ENCODE measurements at regions not wholly inside any gene's neighbourhood (a gene's known extent, or its start where the extent isn't known, plus 50 kb on each side); places are given as distances from the start of the nearest gene placed in this dataset.

DNA sequence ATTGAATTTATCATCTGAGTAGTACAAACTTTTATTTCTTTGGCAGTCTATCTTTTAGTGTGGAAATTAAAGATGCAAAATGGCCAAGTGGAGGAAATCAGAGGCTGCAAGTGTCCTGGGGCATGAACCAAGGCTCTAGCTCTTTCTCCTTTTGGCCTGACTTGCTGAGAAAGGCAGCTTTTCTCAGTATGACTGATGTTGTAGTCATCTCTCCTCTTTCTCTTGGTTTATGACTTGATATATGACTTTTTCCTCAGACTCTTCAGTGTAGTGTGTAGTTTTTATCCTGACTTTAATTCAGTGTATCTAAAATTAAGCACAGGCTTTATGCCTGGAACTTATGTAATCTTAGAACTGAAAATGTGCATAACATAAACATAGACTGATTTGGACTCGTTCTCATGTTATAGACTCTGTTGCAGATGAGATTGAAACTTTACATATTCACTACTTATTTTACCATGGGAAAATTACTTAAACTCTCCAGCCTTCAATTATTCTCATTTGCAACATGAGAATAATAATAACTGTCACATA is 65.7 kb downstream of the SLITRK5 start:
- no peaks in the 10 kb centered on the region for H3K27me3 Mint-ChIP-seq (ENCODE audit: low read depth in 3 of 3)
- H3K27ac Mint-ChIP-seq: no peak overlapping the region
- H3K36me3 Mint-ChIP-seq: no peaks in the 10 kb centered on the region

DNA sequence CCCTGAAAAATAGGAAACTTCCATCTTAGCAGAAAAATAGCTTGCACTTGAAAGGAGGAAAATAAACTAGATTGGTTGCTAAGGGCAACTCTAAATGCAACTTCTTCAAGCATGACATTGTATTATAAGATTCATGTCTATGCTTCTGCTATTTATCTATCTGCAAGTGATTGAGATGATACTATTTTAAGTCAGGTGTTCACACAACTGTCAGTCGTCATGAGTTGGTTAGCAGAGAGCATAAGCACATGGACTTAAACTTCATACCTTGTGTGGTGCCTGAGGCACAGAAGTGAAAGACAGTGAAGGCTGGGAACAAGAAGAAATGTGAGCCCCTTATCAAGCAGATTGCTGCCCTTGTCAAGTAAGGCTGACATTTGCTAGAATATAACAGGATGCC is 82.9 kb downstream of the SLITRK5 start:
- H3K27me3 Mint-ChIP-seq (ENCODE audit: low read depth in 3 of 3): peaks cover 0 to 5% (median 0%) of the 10 kb centered on the region in 3 donors
- H3K9me3 Mint-ChIP-seq: peaks cover 0 to 1% (median 0%) of the 10 kb centered on the region in 6 donors
- H3K27ac Mint-ChIP-seq: no peak overlapping the region
- no peaks in the 10 kb centered on the region for H3K36me3 Mint-ChIP-seq
- no peak for DNase-seq
- H3K4me1 Mint-ChIP-seq: no peaks in the 10 kb centered on the region
- no peak overlapping the region for H3K4me3 Mint-ChIP-seq

More for the DNA sequence above, 65.7 kb downstream of the SLITRK5 start:
- Mint-ChIP-seq H3K4me1 (no peaks in the 10 kb centered on the region), H3K4me3 (no peak overlapping the region), H3K9me3 (peaks cover 0 to 2% (median 0%) of the 10 kb centered on the region in 6 donors)
- no peak for DNase-seq

DNA sequence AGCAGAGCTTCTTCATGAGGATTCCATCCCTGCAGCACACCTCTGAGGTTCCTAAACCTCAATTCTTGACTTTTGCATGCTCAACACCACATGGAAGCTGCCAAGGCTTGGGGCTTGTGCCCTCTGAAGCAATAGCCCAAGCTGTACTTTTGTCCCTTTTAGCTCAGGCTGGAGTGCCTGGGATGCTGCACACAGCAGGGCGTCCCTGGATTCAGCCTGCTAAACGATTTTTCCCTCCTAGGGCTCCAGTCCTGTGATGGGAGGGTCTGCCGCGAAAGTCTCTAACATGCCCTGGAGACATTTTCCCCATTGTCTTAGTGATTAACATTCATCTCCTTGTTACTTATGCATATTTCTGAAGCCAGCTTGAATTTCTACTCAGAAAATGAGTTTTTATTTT is 98.3 kb downstream of the SLITRK5 start:
- H3K4me3 Mint-ChIP-seq: no peak overlapping the region
- DNase-seq: no peak
- no peaks in the 10 kb centered on the region for H3K4me1 Mint-ChIP-seq
- peaks cover 0 to 3% (median 2%) of the 10 kb centered on the region in 3 donors for H3K27me3 Mint-ChIP-seq (ENCODE audit: low read depth in 3 of 3)
- no peak overlapping the region for H3K27ac Mint-ChIP-seq
- no peaks in the 10 kb centered on the region for H3K9me3 Mint-ChIP-seq
- H3K36me3 Mint-ChIP-seq: no peaks in the 10 kb centered on the region

DNA sequence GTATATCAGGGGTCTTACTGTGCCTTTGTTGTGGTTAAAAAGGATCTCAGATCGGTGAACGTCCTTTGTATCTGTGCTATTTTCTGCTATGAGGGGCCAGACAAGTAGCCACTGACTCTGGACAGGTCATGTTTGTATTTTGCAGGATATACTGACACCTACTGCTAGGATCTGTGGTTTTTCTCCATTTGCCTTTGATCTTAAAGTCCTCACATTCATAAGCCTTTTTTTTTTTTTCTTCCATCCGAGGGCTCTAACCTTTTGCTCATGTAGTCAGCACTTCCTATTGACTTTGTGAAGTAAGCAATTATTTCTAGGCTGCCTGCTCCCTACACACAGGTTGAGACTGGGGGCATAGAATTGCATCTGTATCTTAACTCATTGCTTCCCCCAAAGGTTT is 106.2 kb downstream of the SLITRK5 start:
- no peaks in the 10 kb centered on the region for H3K36me3 Mint-ChIP-seq
- H3K9me3 Mint-ChIP-seq: peaks cover 0 to 4% (median 0%) of the 10 kb centered on the region in 6 donors
- H3K4me1 Mint-ChIP-seq: peaks cover 0 to 6% of the 10 kb centered on the region in 2 donors
- H3K27ac Mint-ChIP-seq: no peak overlapping the region
- no peak overlapping the region for H3K4me3 Mint-ChIP-seq
- no peak for DNase-seq
- peaks cover 0 to 3% (median 3%) of the 10 kb centered on the region in 3 donors for H3K27me3 Mint-ChIP-seq (ENCODE audit: low read depth in 3 of 3)

DNA sequence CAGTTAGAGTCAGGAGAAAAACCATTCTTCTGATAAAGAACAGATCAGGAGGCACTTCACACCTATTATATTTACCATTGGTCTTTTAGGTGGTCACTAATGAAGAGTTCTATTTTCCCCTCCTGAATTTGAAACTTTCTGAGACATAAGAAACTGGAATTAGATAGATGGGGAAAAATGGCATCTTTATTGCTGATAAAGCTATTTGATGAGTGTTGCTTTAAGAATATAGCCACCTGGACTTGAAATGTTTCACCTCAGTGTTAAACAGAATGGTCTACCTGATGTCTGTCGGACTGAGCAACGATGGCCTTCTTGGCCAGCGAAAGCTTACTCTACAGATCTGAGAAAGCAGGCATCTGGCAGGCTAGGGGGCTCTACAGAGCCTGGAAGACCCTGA is 107.0 kb downstream of the SLITRK5 start:
- Mint-ChIP-seq H3K36me3 (no peaks in the 10 kb centered on the region), H3K27me3 (ENCODE audit: low read depth in 3 of 3) (peaks cover 0 to 7% (median 3%) of the 10 kb centered on the region in 3 donors), H3K4me3 (no peak overlapping the region), H3K27ac (no peak overlapping the region), H3K4me1 (peaks cover 0 to 6% of the 10 kb centered on the region in 2 donors), H3K9me3 (peaks cover 0 to 4% (median 0%) of the 10 kb centered on the region in 6 donors)
- DNase-seq: no peak

DNA sequence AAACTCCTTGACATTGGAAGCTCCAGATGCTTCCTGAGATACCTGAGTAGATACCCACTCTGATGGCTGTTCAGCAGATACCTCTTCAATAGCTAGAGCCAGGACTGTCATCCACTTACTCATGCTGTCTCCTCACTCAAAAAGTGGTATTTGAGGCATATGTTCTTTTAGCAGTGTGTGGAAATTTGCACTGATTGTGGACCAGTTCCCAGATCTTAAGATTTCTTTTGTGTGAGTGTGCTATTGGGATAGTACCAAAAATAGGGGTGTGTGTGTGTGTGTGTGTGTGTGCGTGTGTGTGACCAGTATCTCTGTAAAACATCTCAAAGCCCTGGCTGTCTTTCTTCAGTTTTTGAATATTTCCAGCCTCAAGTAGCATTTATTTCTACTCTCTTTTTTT is 108.3 kb downstream of the SLITRK5 start:
- H3K27ac Mint-ChIP-seq: no peak overlapping the region
- no peak for DNase-seq
- peaks cover 0 to 4% (median 0%) of the 10 kb centered on the region in 6 donors for H3K9me3 Mint-ChIP-seq
- no peaks in the 10 kb centered on the region for H3K36me3 Mint-ChIP-seq
- no peak overlapping the region for H3K4me3 Mint-ChIP-seq
- H3K4me1 Mint-ChIP-seq: peaks cover 0 to 6% of the 10 kb centered on the region in 2 donors
- peaks cover 0 to 7% (median 2%) of the 10 kb centered on the region in 3 donors for H3K27me3 Mint-ChIP-seq (ENCODE audit: low read depth in 3 of 3)

DNA sequence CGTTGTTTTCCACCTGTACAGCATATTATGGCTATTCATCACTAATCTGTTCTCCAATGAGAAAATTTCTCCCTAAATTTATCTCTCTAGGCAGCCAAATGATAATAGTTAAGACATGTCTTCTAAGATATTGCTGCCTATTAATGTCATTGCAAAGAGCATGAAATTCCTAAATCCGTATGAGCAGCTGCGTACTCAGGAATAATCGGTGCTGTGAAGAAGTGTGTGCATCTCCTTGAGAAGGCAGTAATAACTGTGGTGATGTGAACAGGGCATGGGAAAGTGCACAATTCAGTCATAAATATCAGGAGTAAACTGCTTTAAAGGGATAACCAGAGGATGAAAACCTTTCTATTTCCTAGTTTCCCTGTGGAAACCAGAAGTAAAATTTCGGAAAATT is 112.2 kb downstream of the SLITRK5 start:
- Mint-ChIP-seq H3K36me3 (no peaks in the 10 kb centered on the region), H3K4me3 (no peak overlapping the region), H3K9me3 (peaks cover 0 to 2% (median 0%) of the 10 kb centered on the region in 6 donors), H3K27me3 (ENCODE audit: low read depth in 3 of 3) (peaks cover 0 to 7% (median 0%) of the 10 kb centered on the region in 3 donors), H3K4me1 (no peaks in the 10 kb centered on the region), H3K27ac (no peak overlapping the region)
- DNase-seq: no peak

DNA sequence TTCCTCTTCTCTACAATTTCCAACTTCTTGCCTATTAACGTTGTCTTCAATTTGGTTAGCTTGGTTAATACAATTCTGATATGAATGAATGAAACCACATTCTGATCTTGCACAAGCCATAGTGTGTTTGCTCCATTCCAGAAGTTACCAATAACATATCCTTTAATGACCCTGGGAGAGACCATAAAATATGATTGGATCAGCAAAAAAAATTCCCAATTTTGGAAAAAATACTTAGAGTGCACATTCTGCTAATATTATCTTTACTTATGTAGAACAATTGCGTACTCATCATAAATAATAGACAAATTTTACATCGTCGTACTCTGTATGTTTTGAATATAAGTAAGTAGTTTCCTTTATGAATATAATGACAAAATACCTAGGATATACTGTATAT is 117.2 kb downstream of the SLITRK5 start:
- no peaks in the 10 kb centered on the region for H3K36me3 Mint-ChIP-seq
- DNase-seq: no peak

DNA sequence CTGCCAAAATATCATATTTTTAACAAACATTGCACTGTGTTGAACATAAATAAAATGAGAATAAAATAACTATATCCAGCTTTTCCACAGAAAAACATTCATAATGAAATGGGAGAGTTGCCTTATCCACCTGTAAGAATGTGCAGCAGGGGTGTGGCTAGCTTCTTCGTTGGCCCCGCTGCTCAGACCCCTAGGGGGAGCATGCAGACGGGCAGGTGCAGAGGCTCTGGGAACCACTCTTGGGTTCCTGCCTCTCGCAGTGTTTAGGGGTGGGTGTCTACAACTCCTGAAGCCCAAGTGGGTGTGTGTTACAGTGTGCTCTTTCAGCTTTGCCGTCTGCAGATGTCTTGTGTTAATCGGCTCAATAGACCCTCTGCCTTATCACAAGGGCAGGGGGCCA is 121.7 kb downstream of the SLITRK5 start:
- no peaks in the 10 kb centered on the region for H3K4me1 Mint-ChIP-seq
- DNase-seq: no peak
- H3K27me3 Mint-ChIP-seq (ENCODE audit: low read depth in 3 of 3): peaks cover 0 to 3% (median 1%) of the 10 kb centered on the region in 3 donors
- H3K27ac Mint-ChIP-seq: no peak overlapping the region
- no peaks in the 10 kb centered on the region for H3K36me3 Mint-ChIP-seq
- peaks cover 0 to 8% (median under 1%) of the 10 kb centered on the region in 6 donors for H3K9me3 Mint-ChIP-seq
- H3K4me3 Mint-ChIP-seq: no peak overlapping the region

More for the DNA sequence above, 117.2 kb downstream of the SLITRK5 start:
- Mint-ChIP-seq H3K27me3 (ENCODE audit: low read depth in 3 of 3) (peaks cover 0 to 3% (median 1%) of the 10 kb centered on the region in 3 donors), H3K4me1 (no peaks in the 10 kb centered on the region), H3K9me3 (peaks cover 0 to 3% (median under 1%) of the 10 kb centered on the region in 6 donors), H3K4me3 (no peak overlapping the region), H3K27ac (no peak overlapping the region)

DNA sequence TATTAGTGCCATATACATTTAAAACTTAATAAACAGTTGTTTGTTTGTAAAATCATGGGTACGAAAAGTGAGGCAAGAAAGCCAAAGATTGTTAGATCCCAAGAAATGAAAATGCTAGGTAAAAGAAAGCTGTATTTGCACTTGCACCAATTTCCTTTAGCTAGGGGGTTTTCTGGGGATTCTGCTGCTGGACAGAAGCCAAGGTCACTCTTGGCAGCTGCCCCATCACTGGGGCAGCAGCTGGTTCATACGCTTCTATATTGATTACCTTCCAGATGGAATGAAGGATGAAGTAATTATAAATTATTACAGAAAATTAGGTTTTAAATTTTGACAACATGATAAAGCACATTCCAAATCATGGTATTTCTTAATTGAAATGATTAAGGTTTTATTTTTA is 127.4 kb downstream of the SLITRK5 start:
- no peaks in the 10 kb centered on the region for H3K4me1 Mint-ChIP-seq
- no peaks in the 10 kb centered on the region for H3K36me3 Mint-ChIP-seq
- H3K4me3 Mint-ChIP-seq: no peak overlapping the region
- H3K9me3 Mint-ChIP-seq: peaks cover 0 to 5% (median 0%) of the 10 kb centered on the region in 6 donors
- H3K27me3 Mint-ChIP-seq (ENCODE audit: low read depth in 3 of 3): no peaks in the 10 kb centered on the region
- no peak for DNase-seq
- no peak overlapping the region for H3K27ac Mint-ChIP-seq

DNA sequence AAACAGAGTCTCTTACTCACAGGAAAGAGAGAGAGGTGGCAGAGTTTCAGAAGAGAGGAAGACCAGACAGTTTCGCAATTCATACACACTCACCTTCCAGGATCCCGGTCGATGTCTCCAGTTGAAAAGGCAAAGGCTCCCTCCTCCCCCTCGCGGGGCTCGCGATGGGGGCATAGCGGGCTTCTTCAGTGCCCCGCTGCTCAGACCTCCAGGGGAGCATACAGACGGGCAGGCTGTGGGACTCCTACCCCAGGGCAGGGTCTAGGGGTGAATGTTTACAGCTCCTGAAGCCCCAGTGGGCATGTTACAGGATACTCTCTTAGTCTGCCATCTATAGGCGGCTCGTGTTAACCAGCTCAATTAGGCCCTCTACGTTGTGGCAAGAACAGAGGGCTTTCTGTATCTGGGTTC is 139.2 kb downstream of the SLITRK5 start:
- Mint-ChIP-seq H3K4me3 (no peak overlapping the region), H3K27ac (no peak overlapping the region), H3K9me3 (peaks cover 0 to 2% (median 0%) of the 10 kb centered on the region in 6 donors), H3K36me3 (no peaks in the 10 kb centered on the region), H3K27me3 (ENCODE audit: low read depth in 3 of 3) (peaks cover 0 to 2% (median 2%) of the 10 kb centered on the region in 3 donors), H3K4me1 (peaks cover 0 to 2% of the 10 kb centered on the region in 2 donors)
- no peak for DNase-seq

DNA sequence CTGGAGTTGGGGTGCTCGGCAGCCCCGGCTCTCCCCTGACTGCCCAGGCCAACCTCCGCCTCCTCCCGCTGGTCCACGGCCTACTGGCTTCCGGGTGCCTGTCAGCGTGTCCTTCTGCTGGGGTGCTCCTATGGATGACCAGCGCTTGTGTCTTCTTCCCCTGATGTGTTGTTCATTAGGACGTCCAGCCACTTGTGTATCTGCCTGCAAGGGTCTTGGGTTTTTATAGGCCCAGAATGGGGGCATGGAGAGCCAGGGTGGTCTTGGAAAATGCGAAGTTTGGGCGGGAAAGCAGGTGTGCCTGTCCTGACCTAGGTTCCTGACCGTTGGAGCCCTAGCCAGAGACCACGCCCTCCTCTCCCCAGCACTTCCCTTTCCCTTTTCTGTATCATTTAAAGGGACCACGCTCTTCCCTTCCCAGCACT is 139.8 kb downstream of the SLITRK5 start:
- Mint-ChIP-seq H3K27me3 (ENCODE audit: low read depth in 3 of 3) (peaks cover 0 to 2% (median 2%) of the 10 kb centered on the region in 3 donors), H3K9me3 (peaks cover 0 to 2% (median 0%) of the 10 kb centered on the region in 6 donors), H3K36me3 (no peaks in the 10 kb centered on the region), H3K4me3 (no peak overlapping the region), H3K4me1 (peaks cover 0 to 3% of the 10 kb centered on the region in 2 donors), H3K27ac (no peak overlapping the region)
- DNase-seq: no peak

DNA sequence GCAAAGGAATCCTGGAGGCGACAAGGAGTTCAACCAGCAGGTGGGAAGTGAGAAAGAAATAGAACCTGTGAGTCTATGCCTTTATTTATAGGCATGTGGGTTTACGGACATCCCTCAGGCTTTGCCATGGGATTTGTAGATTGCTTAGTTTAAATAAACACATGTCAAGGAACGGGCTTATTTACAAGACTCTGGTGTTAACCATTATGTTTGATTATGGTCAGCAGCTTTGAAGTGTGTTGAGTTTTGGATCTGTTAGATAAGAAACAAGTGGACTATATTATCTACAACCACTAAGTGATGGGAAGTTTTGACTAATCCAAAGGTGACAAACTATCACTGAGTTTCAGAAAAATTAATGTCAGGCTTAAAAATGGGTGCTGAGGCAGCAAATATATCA is 143.2 kb downstream of the SLITRK5 start:
- H3K27me3 Mint-ChIP-seq (ENCODE audit: low read depth in 3 of 3): peaks cover 0 to 4% (median 2%) of the 10 kb centered on the region in 3 donors
- H3K4me3 Mint-ChIP-seq: no peak overlapping the region
- H3K27ac Mint-ChIP-seq: no peak overlapping the region
- DNase-seq: no peak
- H3K36me3 Mint-ChIP-seq: no peaks in the 10 kb centered on the region
- H3K4me1 Mint-ChIP-seq: peaks cover 0 to 3% of the 10 kb centered on the region in 2 donors
- H3K9me3 Mint-ChIP-seq: peaks cover 0 to 2% (median 0%) of the 10 kb centered on the region in 6 donors

DNA sequence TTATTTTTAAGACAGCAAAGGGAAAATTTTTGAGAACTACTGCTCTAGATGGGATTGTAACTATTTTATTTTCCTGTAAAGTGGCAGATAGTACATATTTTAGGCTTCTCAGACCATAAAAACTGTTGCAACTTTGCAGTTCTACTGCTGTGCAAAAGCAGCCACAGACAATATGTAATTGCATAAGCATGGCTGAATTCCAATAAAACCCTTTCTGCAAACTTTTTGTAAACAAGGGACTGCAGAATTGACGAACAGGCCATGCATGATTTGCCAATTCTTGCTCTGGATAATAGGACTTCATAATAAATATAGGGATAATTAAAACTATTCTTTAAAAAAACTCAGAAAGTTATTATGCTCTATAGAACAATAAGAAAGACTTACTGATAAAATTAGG is 149.1 kb downstream of the SLITRK5 start:
- Mint-ChIP-seq H3K27me3 (ENCODE audit: low read depth in 3 of 3) (peaks cover 0 to 2% (median 0%) of the 10 kb centered on the region in 3 donors), H3K4me1 (peaks cover 0 to 3% of the 10 kb centered on the region in 2 donors), H3K9me3 (peaks cover 0 to 2% (median 0%) of the 10 kb centered on the region in 6 donors), H3K27ac (no peak overlapping the region), H3K36me3 (no peaks in the 10 kb centered on the region), H3K4me3 (no peak overlapping the region)
- no peak for DNase-seq

DNA sequence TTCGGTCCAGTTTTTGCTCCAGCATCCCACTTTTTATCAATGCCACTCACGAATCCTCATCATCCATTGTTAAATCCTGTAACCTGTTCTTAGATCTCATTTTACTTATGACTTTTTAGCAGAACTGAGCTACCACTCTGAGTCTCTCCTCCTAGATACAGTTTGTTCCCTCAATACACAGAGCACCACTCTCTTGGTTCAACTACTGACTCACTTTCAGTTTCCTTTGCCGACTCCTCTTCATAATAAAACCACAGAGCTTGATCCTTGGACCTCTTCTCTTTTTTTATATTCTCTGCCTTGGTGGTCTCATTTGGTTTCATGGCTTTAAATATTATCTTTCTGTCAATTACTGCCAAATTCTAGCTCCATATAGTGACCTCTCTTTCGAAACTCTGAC is 150.3 kb downstream of the SLITRK5 start:
- no peaks in the 10 kb centered on the region for H3K36me3 Mint-ChIP-seq
- H3K4me3 Mint-ChIP-seq: no peak overlapping the region
- peaks cover 0 to 2% (median 0%) of the 10 kb centered on the region in 6 donors for H3K9me3 Mint-ChIP-seq
- H3K4me1 Mint-ChIP-seq: peaks cover 0 to 2% of the 10 kb centered on the region in 2 donors
- DNase-seq: no peak
- H3K27me3 Mint-ChIP-seq (ENCODE audit: low read depth in 3 of 3): peaks cover 0 to 1% (median 0%) of the 10 kb centered on the region in 3 donors
- H3K27ac Mint-ChIP-seq: no peak overlapping the region

All from immature natural killer cell (primary cell).